HL-60 (cell line): ENCODE measurements at regions not wholly inside any gene's neighbourhood (a gene's known extent, or its start where the extent isn't known, plus 50 kb on each side); places are given as distances from the start of the nearest gene placed in this dataset.

Experiments used
- GABPA ChIP-seq: IDR thresholded peaks from 2 replicates; pipeline ENCODE4 v1.6.1; 2012; ENCODE audit warnings: low read depth
- POLR2AphosphoS5 ChIP-seq: IDR thresholded peaks from 2 replicates; pipeline ENCODE4 v1.6.1; 2012; ENCODE audit warnings: low read depth
- SPI1 ChIP-seq: IDR thresholded peaks from 2 replicates; pipeline ENCODE4 v1.6.1; 2012; ENCODE audit warnings: low read depth, mild to moderate bottlenecking, borderline replicate concordance
- TF ChIP-seq, protein P1 (sequence below): IDR thresholded peaks from one replicate; pipeline ENCODE4 v1.5.1; 2011; ENCODE audit warnings: low read length, control low read depth, inconsistent platforms; ENCODE audit not compliant: insufficient read depth
- TF ChIP-seq, protein P2 (sequence below): IDR thresholded peaks from 2 replicates; pipeline ENCODE4 v1.6.1; 2012; ENCODE audit warnings: low read depth; ENCODE audit not compliant: insufficient replicate concordance

DNA sequence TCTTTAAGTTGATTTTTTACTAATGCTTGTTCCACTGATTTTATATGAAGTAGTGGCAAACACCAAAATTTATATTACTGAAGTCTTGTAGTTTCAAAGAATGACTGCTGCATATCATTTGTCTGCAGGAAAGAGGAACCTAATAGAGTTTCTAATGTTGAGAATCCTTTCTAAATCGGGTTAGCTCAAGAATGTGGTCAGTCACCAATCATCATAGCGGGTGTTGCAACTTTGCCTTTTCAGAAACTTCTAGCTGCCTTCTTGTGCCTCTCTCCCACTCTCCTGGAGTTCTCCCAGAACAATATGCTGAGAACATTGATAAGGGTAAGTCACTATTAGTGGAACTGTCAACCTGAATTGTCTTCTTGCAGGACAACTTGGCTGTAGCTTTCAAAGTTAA lies 524.8 kb upstream of the SORCS1 start:
- TF ChIP-seq, protein P1, sequence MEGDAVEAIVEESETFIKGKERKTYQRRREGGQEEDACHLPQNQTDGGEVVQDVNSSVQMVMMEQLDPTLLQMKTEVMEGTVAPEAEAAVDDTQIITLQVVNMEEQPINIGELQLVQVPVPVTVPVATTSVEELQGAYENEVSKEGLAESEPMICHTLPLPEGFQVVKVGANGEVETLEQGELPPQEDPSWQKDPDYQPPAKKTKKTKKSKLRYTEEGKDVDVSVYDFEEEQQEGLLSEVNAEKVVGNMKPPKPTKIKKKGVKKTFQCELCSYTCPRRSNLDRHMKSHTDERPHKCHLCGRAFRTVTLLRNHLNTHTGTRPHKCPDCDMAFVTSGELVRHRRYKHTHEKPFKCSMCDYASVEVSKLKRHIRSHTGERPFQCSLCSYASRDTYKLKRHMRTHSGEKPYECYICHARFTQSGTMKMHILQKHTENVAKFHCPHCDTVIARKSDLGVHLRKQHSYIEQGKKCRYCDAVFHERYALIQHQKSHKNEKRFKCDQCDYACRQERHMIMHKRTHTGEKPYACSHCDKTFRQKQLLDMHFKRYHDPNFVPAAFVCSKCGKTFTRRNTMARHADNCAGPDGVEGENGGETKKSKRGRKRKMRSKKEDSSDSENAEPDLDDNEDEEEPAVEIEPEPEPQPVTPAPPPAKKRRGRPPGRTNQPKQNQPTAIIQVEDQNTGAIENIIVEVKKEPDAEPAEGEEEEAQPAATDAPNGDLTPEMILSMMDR = no peak
- TF ChIP-seq SPI1 (no peak), POLR2AphosphoS5 (no peak), GABPA (no peak)
- TF ChIP-seq, protein P2, sequence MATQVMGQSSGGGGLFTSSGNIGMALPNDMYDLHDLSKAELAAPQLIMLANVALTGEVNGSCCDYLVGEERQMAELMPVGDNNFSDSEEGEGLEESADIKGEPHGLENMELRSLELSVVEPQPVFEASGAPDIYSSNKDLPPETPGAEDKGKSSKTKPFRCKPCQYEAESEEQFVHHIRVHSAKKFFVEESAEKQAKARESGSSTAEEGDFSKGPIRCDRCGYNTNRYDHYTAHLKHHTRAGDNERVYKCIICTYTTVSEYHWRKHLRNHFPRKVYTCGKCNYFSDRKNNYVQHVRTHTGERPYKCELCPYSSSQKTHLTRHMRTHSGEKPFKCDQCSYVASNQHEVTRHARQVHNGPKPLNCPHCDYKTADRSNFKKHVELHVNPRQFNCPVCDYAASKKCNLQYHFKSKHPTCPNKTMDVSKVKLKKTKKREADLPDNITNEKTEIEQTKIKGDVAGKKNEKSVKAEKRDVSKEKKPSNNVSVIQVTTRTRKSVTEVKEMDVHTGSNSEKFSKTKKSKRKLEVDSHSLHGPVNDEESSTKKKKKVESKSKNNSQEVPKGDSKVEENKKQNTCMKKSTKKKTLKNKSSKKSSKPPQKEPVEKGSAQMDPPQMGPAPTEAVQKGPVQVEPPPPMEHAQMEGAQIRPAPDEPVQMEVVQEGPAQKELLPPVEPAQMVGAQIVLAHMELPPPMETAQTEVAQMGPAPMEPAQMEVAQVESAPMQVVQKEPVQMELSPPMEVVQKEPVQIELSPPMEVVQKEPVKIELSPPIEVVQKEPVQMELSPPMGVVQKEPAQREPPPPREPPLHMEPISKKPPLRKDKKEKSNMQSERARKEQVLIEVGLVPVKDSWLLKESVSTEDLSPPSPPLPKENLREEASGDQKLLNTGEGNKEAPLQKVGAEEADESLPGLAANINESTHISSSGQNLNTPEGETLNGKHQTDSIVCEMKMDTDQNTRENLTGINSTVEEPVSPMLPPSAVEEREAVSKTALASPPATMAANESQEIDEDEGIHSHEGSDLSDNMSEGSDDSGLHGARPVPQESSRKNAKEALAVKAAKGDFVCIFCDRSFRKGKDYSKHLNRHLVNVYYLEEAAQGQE = no peak
